ENCODE measurements at regions not wholly inside any gene's neighbourhood (a gene's known extent, or its start where the extent isn't known, plus 50 kb on each side); places are given as distances from the start of the nearest gene placed in this dataset.

DNA sequence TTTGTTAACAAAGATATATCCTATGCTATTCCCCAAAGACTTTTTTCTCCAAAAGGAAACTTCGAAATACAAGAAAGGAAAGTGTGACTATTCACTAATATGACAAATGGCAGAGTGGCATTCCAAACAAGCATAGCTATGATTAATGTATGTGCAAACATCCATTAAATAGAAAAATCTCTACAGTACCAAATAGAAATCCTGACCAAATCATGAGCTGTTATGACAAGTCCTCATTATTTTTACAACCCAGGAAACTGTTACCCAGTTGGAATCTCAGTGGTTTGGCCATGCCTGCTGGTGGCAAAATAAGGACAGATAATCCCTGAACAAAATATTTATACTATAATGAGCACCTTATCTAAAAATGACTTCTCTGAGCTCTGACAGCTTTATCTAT lies 202.1 kb downstream of the SEC23A start:
- DNase-seq: no peak

DNA sequence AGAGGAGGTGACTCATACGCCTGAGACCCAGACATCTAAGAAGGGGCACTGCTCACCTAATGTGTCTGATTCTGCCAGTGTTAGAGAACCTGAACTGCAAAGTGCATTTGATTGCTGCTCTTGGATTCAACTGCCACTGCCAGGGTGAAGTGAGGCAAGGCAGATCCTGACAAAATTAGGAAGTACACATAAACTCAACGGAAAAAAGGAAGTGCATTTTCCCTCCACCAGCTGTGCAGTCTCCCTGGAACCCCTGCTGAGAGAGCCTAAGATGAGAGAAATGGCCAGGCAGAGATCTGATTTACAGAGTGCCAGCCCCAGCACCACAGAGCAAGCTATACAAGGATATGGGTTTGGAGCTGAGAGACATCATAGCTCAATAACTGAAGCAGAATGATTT lies 215.3 kb downstream of the SEC23A start:
- no peak for DNase-seq

GRCh38 chr14:38884109-38884508 lies 218.9 kb downstream of the SEC23A start:
- no peak for DNase-seq

- DNase-seq: no peak
Observed at GRCh38 chr14:38883127-38883526, 219.9 kb downstream of the SEC23A start.

DNA sequence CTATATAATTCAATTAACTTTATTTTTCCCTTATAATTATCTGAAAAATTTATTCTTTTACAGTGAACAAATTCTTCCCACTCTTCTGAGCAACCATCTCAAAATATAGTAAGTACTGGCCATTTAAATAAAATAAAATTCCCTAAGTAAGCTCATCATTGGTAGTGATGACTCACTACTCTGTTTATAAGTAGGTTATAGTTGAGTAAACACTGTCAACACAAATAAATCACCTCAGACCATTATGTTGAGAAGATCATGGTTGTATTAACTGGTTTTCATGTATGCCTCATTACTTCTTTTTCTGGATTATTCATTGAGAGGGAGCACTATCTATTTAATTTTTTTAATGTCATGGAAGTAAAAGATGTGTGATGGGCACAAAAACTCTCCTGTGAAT lies 220.5 kb downstream of the SEC23A start:
- no peak for DNase-seq

GRCh38 chr14:38880643-38881524 lies 222.2 kb downstream of the SEC23A start:
- no peak for DNase-seq

GRCh38 chr14:38877744-38878388 lies 225.2 kb downstream of the SEC23A start:
- DNase-seq: no peak

DNA sequence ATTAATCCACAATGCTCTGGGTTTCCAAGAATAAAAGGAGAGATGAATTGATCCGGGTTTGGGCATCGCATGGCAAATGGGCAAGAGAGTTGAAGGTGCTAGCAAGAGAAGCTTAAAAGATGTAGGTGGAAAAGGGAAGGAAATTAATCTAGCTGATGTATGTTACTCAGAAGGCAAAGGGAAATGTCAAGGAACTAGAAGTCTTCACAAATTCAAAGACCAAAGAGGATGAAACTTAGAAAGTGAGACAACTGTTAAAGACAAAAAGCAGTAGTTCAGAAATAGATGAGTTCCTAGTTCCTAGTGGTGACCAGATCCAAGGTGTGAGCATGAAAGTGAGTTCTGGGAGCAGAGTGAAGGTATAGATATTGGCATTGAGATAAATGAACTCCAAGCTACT lies 228.3 kb downstream of the SEC23A start:
- no peak for DNase-seq

GRCh38 chr14:38873941-38874612 lies 229.0 kb downstream of the SEC23A start:
- no peak for DNase-seq

DNA sequence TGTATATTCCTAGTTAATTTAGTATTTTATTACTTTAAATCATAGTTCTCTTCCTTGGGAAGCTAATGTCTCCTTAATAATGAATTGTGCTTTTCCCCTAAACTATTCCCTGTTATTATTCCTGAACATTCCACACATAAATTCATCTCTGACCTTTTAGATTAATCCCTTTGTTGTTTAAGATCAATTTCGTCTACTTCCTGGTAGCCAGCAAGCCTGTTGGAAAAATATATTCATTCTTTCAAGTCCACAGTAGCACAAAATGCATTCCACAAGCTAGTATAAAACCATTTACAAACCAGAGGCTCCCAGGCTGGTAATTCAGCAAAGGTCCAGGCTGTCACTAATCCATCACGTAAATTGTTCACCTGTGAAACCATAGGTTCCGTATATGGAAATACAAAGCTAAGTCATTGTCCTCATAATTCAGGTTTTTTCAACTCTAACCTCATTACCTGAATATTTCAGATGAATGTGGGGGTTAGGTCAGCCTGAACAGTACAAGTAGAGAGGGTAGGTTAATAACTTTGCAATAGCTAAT lies 232.7 kb downstream of the SEC23A start:
- DNase-seq: no peak

- DNase-seq: no peak
Observed at GRCh38 chr14:38868399-38869290, 234.4 kb downstream of the SEC23A start.

DNA sequence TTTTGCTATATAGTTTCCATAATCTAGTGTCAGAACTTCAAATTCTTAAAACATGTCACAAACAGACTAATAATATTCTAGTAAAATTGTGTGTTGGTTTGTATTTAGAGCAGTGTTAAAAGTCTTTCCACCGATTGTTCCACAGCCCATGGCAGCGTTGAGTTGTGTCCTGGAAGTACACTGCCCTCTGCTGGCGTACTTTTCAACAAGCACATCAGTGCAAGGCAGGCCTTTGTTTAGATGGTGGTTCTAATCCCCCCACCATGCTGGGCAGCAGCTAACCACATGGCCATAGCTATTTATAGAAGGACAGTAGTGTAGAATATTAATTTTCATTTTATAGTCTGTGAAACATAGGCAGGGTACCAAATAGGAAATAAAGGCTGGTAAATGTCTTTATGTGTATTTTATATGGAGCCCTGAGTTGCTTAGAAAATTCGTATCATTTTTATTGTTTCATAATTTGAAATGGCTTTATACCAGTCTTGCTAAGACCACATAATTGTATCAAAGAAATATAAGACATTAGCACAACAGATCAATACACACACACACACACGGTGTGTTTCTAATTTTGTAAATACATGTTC lies 235.4 kb downstream of the SEC23A start:
- DNase-seq: peak; percentile 81

- DNase-seq: no peak
Observed at GRCh38 chr14:38866461-38866860, 236.6 kb downstream of the SEC23A start.

- no peak for DNase-seq
Observed at GRCh38 chr14:38862366-38862765, 240.7 kb downstream of the SEC23A start.

- DNase-seq: no peak
Observed at GRCh38 chr14:38860530-38860929, 242.5 kb downstream of the SEC23A start.

DNA sequence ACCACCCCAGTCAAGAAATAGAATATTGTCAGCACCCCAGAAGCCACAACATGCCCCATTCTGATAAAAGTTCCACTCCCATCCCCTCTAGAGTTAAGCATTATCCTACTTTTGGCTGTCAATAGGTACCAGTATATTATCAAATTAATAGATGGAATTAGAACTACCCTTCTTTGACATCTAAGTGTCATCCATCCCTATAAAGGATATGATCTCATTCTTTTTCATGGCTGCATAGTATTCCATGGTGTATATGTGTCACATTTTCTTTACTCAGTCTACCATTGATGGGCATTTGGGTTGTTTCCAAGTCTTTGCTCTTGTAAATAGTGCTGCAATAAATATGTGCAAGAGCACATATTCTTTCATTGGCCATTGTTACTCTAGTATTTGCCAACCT lies 246.2 kb downstream of the SEC23A start:
- no peak for DNase-seq

DNA sequence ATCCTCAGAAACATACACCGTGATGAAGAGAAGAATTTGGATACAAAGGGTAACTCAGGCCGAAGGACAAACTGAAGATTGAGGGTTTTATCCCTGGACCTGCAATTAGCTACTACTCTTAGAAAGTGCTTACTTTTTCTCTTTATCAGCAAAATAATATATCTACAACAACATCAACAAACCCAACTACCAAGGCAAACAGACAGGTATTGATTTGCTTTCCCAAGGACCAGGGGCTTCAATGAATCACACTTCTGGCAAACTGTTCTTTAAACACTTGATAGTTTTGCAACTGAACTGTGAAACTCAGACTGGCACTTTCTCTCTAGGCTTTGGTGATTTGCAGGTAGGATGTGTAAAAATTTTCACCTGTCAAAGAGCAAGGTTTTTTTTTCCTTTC lies 247.5 kb downstream of the SEC23A start:
- no peak for DNase-seq

- no peak for DNase-seq
Observed at GRCh38 chr14:38851111-38851510, 251.9 kb downstream of the SEC23A start.

GRCh38 chr14:38850664-38851063 lies 252.4 kb downstream of the SEC23A start:
- DNase-seq: no peak

DNA sequence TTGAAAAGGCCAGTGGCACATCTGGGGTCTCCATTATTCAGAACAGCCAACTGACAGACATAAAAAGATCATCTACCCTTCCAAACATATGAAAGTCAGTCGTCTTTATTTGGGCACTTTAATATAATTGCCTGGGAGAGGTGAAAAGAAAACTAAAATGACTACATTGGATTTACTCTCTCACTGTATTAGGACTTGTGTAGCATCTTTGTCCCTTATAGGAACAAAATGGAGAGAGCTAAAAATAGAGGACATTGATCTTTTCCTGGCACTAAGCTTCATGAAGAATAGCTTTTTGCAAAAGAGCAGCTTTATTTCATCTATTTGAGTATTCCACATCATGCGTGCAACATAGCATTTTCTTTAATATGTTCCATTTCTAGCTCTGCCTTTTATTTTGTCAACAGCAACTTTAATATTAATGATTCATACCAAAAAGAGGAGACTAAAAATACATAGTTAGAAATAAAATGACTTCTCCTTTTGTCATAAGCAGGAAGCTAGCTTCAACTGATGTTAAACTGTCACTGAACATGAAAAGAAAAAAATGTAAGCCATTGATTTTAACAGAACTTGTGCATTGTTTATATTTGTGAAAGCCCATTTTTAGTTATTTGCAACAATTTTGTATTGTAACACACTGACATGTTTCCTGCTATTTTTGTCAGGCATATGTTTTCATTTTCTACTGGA lies 254.6 kb downstream of the SEC23A start:
- no peak for DNase-seq

DNA sequence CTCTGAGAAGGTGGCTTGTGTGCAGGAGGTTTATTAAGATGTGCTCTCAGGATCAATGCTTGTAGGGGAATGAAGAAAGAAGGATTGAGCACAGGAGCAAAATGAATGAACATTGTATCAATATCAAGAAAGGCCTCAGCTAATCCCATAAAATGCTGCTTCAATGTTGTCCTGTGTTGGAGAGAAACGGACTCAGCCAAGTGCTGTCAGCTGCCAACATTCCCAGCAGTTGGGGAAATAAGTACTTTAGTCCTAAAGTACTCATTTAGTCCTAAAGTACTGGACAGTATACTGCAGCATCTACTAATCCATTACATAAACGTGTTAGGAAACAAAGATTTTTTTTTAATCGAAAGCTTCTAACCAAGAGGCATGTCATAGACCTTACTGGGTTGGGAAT lies 255.9 kb downstream of the SEC23A start:
- DNase-seq: no peak
